ENCODE measurements at regions not wholly inside any gene's neighbourhood (a gene's known extent, or its start where the extent isn't known, plus 50 kb on each side); places are given as distances from the start of the nearest gene placed in this dataset.

DNA sequence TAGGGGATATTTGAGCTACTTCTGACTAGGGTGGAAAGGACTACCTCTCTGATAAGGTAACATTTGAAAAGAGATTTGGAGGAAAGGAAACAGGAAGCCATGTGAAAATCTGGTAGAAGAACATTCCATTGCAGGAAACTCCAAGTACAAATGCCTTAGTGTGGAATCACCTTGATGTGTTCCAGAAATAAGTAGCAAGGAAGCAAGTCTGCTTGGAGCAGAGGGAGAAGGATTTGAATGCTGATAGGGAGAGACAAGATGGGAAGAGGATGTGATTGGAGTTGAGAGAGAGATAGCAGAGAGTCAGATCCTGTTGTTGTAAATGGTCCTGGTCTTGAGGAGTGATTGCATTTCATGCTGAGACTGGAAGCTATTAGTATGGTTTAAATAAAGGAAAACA is 335.1 kb upstream of the DCBLD2 start:
- TF ChIP-seq CTCF (IDR thresholded peaks at IDR 0.05): no peak
- no peak for TF ChIP-seq POLR2A (IDR thresholded peaks at IDR 0.05)
- no peak for TF ChIP-seq POLR2AphosphoS5 (IDR thresholded peaks at IDR 0.05; ENCODE audit: insufficient read depth in 1 of 2, low read depth in 1 of 2)
